ENCODE measurements at regions not wholly inside any gene's neighbourhood (a gene's known extent, or its start where the extent isn't known, plus 50 kb on each side); places are given as distances from the start of the nearest gene placed in this dataset.
A peak's percentile ranks its signal among the peaks of the same experiment; 100 is the strongest.

DNA sequence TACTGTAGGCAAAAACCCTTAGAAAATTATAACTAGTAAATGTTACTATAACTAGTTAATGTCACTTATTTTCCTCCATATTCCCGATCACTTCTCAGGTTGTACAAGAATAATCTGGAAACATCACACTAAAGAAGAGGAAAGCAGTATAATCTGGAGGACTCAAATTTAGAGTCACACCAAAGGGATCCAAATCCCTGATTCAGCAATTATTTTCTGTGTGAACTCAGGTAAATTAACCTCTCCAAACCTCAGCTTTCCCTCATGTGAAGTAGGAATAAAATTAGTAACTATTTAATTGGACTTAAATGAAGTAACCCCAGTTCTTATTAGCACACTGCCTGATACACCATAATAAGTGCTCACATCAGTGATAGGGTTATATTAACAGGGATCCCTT is 170.1 kb upstream of the NECTIN3 start:
- no TSS peak for BruUV-seq (replicated peaks)
- DNase-seq (ENCODE audit: extremely low read depth in 1 of 4, low spot score in 3 of 4) (no peak), FAIRE-seq (no peak), ATAC-seq (no peak)
- in situ Hi-C loops (cut with MboI) (no loop called here), intact Hi-C loops (cut with micrococcal nuclease) (no loop called here)
- TF ChIP-seq MAFG (tag; conservative IDR thresholded peaks at IDR 0.05) (peak; percentile 59), MAFF (IDR thresholded peaks at IDR 0.05; ENCODE audit: low read length) (peak; percentile 72), HSF4 (CRISPR knock-in tag; IDR thresholded peaks at IDR 0.05; ENCODE audit: borderline replicate concordance) (no peak), MAFK (IDR thresholded peaks at IDR 0.05; ENCODE audit: low read length) (peak; percentile 80), STAT5A (IDR thresholded peaks at IDR 0.05; ENCODE audit: borderline replicate concordance, low read length) (no peak), KAT7 (CRISPR knock-in tag; IDR thresholded peaks at IDR 0.05; ENCODE audit: borderline replicate concordance) (no peak), ZSCAN29 (IDR thresholded peaks at IDR 0.05) (no peak), BRD9 (IDR thresholded peaks at IDR 0.05; ENCODE audit: low read depth, partially characterized antibody) (no peak), C11orf30 (IDR thresholded peaks at IDR 0.05; ENCODE audit: low read depth) (peak; percentile 29; the same call in 1 of the 2 replicates), ZNF316 (IDR thresholded peaks at IDR 0.05) (peak; percentile 63), RB1 (IDR thresholded peaks at IDR 0.05; ENCODE audit: low read depth) (no peak), IRF2 (CRISPR knock-in tag; IDR thresholded peaks at IDR 0.05) (no peak)
- TF ChIP-seq, protein P1, sequence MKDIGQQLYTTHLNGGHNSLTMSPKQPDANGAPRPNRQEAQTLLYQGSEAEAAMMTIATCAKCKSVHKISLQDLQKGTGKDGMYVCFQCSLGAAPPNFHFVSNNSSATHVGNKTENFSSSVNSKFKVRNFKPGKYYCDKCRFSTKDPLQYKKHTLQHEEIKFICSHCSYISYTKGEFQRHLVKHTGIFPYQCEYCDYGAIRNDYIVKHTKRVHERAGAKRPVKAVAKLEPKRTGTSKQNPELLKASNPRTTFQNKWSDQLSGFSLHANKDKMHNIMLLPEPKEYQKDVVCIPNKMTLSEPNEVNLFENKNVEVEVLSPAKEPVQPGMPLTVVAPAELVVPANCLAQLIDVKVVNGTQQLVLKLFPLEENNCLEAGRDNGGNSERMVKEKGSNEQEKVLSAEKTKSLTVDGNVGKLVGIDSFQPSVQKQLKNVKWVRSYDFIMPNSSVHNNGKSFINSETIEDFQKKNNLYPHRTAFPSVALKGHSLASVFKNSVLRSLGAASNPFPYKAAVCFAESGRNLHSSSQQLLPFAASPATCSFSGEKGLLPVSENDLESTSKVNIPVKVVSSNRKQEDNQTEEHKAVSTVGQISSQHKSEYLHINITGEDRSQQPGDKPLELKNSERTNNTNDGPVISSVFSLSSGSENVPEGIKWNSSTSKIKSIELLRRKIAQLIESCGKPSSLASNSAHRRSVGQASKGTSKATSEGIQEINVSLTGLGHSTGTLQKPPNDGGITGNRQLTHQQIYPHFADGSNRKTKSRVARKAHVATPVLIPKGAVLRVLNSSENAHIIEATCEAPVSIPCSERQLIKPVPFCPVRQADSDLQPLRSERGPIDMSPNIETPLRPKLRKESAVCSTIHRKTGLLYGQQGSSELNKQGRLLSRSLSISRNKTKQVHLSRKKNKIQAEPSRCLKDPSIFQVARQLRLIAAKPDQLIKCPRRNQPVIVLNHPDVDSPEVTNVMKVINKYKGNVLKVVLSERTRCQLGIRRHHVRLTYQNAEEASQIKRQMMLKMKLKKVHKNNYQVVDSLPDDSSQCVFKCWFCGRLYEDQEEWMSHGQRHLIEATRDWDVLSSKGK (CRISPR knock-in tag; IDR thresholded peaks at IDR 0.05): no peak
- ChIA-PET POLR2A (no interaction called here), CTCF (ENCODE audit: low intra/inter-chr PET ratio) (no interaction called here)
- H3K27me3 ChIP-seq (ENCODE audit: control insufficient read depth in 2 of 2, insufficient read depth in 2 of 2, low read length in 2 of 2): no peaks in the 10 kb centered on the region
- no peak overlapping the region for H2AFZ ChIP-seq (ENCODE audit: low read depth, low read length)
- H3K27ac ChIP-seq (ENCODE audit: extremely low read depth, low read depth, low read length): no peak overlapping the region
- H3K79me2 ChIP-seq (ENCODE audit: control insufficient read depth, insufficient read depth, low read length): no peaks in the 10 kb centered on the region
- 0% methylated on average over 1 of the region's 1 CpG for WGBS (ENCODE audit: insufficient coverage, low coverage, missing lambda C conversion rate)
- H3K9me1 ChIP-seq (ENCODE audit: control insufficient read depth, insufficient read depth, low read length): no peaks in the 10 kb centered on the region
- no peaks in the 10 kb centered on the region for H3K4me1 ChIP-seq (replicated peaks in 1 of 2; ENCODE audit: control insufficient read depth in 2 of 2, insufficient read depth in 2 of 2, low read length in 2 of 2)
- no peaks in the 10 kb centered on the region for H3K36me3 ChIP-seq (ENCODE audit: control insufficient read depth, insufficient read depth, low read length)
- no peak overlapping the region for H3K4me2 ChIP-seq (ENCODE audit: insufficient read depth, low read length)
- H4K20me1 ChIP-seq (replicated peaks; ENCODE audit: control insufficient read depth, insufficient read depth, low read length): no peaks in the 10 kb centered on the region
- no peaks in the 10 kb centered on the region for H3K9me3 ChIP-seq (replicated peaks; ENCODE audit: control insufficient read depth, insufficient read depth, low read depth, low read length)
- no peak overlapping the region for H3K9ac ChIP-seq (ENCODE audit: insufficient read depth in 1 of 2, low read depth in 2 of 2, low read length in 2 of 2)
- H3K4me3 ChIP-seq: no peak overlapping the region

Measured in K562 (cell line).